ENCODE measurements at regions not wholly inside any gene's neighbourhood (a gene's known extent, or its start where the extent isn't known, plus 50 kb on each side); places are given as distances from the start of the nearest gene placed in this dataset.

- TF ChIP-seq EP300 (IDR thresholded peaks at IDR 0.05; ENCODE audit: borderline replicate concordance in 1 of 2, low read depth in 1 of 2, low read length in 1 of 2) = no peak
- TF ChIP-seq, protein P1, sequence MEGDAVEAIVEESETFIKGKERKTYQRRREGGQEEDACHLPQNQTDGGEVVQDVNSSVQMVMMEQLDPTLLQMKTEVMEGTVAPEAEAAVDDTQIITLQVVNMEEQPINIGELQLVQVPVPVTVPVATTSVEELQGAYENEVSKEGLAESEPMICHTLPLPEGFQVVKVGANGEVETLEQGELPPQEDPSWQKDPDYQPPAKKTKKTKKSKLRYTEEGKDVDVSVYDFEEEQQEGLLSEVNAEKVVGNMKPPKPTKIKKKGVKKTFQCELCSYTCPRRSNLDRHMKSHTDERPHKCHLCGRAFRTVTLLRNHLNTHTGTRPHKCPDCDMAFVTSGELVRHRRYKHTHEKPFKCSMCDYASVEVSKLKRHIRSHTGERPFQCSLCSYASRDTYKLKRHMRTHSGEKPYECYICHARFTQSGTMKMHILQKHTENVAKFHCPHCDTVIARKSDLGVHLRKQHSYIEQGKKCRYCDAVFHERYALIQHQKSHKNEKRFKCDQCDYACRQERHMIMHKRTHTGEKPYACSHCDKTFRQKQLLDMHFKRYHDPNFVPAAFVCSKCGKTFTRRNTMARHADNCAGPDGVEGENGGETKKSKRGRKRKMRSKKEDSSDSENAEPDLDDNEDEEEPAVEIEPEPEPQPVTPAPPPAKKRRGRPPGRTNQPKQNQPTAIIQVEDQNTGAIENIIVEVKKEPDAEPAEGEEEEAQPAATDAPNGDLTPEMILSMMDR (IDR thresholded peaks at IDR 0.05) = no peak
These were observed 109.1 kb upstream of the MED14 start for GRCh38 chrX:40844471-40844870.
